Stimulated activated CD4-positive, alpha-beta T cell treated with anti-CD3 and anti-CD28 coated beads, Interleukin-1b, Interleukin-23, amount 100 ng/mL, for 48 hours (primary cell): ENCODE measurements at regions not wholly inside any gene's neighbourhood (a gene's known extent, or its start where the extent isn't known, plus 50 kb on each side); places are given as distances from the start of the nearest gene placed in this dataset.
"Not testable (repeated sequence)": the region's sequence is repeated elsewhere in the genome, so short reads cannot be mapped to it uniquely, and the experiment has no call there.

ENCODE experiments used
- DNase-seq: peaks from one replicate; pipeline ENCODE4 v3.0.0-alpha.2; 2020

DNA sequence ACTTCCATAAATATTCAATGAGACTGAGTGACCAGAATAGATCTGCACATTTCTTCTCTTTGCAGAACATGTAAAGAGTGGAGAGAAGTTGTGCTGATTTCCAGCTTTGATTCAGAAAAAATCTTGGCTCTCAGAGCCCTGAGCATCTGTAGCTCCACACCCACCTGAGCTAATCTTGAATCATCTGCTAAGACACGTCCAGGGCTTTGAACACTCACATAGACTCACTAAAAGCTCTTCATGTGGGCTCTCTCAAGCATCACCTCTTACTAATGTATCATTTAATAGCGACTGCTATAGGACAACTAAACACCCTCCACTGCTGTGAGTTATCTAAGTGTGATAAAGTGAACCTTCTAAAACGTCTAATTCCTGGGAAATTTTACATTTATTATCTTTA lies 147.7 kb upstream of the GRIA3 start:
- DNase-seq: no peak

DNA sequence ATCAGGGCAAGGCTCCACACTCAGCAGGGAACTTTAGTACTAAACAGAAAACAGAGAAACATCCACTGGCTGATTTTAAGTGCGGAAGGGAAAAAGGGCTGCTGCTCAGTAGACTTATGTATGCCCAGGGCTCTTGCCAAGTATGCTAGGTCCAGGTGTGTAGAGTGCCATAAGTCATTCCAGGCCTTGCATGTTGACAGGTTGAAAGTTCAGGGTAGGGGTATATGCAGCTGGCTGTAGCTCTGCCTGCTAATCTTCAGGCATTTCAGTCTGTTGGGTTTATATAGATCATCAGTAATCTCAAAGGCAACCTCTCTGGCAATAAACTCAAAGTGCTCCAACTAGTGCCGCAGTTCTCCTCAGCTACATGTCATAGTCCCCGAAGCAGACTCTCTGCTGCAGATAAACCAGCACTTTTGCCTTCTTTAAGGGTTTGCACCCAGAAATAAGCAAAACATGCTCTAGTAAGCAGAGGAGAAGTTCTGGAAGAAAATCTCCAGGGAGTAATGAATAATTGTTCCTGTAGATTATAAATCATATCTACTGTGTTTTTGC lies 134.9 kb upstream of the GRIA3 start:
- DNase-seq: no peak

DNA sequence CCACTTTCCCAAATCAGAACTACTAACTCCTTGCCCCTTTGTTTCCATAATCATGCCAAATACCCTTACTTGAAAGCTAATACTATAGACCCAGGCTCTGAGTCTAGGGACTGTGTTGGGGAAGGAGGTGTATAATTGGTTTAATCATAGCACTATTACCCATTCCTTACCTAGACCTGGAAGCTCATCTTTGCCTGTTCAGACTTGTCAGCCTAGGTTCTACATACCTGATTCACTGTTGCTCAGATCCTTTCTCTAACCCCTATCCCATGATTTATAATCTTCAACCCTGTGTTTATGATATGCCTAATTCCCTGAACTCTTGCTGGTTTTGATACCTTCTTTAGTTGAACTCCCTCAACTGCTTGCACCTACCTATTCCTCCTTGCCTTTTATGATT lies 123.1 kb upstream of the GRIA3 start:
- no peak for DNase-seq

DNA sequence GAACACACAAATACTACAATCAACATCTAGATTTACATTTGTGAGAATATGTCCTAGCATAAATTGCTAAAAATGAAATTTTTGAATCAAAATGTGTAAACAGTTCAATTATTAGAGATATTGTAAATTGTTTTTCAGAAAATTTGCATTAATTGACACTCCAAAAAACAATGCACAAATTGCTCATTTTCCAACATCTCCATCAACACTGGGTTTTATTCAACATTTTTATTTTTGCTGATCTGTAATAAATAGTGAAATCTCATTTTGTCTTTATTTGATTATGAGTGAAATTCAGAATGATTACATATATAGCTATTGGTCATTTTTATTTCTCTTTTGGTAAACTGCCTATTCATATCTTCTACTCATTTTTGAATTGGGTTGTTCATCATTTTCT lies 120.0 kb upstream of the GRIA3 start:
- DNase-seq: no peak

DNA sequence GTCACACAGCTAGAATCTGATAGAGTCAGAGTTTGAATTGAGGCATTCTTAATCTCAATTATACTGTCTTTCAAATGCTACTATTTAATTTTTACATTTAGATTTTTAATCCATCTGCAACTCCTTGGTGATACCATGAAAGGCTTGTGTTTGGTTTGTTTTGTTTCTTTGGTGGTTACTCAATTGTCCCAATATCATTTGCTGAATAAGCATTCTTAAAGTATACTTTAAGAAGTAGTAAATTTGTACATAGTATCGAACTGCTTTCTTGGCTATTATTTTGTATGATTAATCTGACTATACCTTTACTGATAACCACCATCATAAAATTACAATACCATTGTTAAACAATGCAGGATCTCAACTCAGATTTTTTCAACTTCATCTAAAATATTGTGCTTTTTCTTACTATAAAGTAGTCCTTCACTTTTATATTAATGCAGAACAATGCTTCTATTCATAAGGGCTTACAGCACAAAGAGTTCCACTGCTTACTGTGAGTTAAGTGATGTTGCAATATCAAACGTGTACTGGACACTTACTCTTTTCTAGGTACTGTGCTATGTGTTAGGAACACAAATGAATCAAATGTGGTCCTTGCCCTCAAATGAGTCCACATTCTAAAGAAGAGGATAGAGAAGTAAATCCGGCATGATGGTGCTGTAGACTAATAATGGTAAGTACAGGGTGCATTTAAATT lies 111.2 kb upstream of the GRIA3 start:
- DNase-seq: no peak

DNA sequence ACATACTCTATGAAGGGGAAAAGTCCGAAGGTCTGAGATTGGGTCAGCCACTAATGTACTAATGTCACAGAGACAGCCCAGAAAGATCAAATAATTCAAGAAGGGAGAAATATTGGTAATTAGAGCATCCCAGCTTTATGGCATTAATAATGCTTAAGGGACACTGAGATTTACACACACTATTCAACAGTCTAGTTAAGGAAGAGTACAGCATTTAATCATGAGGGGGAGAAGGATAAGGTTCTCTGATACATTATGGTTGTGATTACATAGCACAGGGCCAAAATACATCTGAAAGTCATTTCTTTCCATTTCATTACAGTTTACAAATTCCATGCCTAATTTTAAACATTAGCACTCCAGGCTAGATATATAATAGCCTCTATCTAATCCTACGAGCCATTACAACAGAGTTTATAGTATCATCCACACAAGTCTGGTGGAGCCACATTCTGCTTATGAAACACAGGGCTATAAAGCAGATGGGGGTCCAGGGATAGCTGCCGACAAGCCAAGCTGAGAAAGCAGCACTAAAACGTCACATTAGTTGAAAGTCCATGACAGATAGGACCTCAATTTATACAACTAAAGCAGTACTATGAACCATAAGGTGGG lies 108.0 kb upstream of the GRIA3 start:
- DNase-seq: no peak

DNA sequence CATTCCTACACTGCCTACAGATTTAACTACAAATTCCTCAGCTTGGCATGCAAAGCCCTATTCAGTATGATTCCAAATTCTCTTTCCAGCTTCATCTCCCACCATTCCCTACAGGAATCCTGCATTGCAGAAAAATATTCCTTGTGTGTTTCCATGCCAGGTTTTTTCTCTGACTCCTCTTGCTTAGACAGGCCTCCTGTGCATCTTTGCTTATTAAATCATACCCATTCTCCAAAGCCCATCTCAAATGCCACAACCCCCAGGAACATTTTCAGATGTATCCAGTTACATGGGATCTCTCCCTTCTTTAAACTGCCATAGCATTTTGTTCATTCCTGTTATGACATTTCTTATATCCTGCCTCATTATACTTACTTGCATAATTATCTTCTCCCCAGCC lies 106.4 kb upstream of the GRIA3 start:
- DNase-seq: no peak

DNA sequence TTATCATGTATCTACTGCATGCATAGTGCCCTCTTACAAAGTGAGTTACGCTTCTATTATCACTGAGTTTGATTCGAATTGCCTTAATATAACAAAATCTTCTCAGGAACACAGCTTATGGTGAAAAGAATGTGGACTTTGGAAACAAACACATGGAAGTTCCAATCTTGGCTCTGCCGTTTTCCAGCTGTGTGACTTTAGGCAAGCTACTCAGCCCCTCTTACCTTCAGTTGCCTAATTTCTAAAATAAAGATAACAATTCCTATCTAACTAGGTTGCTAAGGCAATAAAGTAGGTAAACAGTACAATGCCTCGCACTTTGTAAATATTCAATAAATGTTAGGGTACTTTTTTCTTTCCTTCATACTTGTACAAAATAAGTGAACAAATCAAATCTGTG lies 104.0 kb upstream of the GRIA3 start:
- DNase-seq: no peak

DNA sequence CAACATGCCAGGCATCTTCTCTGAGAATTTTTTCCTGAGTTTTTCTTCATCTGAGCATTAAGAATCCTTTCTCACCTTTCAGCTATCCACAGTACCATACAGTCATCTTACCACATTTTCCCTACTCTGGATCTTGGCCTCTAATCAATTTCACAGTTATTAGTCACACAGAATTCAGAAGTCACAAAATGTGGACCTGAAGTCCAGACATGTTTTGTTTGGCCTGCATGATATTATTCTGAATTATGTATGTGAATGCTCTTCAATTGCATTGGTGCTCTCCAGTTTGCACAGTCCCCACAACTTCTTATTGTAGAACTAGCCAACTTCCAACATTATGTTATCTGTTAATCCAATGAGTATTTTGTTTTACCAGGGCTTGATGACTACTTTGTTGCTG lies 102.3 kb upstream of the GRIA3 start:
- no peak for DNase-seq

DNA sequence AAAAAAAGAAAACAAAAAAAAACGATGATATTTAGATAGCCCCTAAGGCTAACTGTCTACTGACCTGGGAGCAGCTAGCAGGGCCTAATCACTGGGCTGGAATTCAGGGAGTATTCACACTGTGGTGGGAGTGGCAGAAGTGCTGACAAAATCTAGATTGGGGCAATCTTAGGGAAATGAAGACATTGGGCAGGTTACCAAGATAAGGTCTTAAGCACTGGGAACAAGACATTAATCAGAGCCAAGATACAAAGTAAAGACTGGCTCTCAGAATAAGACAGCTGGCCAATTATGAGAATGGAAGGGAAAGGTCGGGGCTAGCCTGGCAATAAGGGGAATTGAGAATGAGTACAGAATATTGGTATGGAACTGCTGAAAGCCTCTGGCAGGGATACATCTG lies 100.2 kb upstream of the GRIA3 start:
- DNase-seq: no peak

DNA sequence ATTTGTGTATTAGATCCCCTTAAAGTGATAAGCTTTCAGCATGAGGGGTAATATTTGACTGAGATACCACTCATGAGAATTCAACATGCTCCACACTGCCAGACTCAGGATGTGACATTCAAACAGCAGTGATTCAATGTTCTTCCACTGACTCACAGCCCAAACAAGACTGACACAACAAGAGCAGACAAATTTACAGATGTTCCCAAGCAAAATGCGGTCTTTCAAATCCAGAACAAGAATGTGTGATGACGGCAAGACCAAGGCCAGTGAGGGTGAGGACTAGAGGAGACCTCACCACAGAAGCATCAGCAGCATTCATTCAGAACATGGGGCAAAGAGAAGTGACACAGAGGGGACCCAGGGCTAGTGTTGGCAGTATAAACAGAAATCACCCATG lies 99.3 kb upstream of the GRIA3 start:
- no peak for DNase-seq

DNA sequence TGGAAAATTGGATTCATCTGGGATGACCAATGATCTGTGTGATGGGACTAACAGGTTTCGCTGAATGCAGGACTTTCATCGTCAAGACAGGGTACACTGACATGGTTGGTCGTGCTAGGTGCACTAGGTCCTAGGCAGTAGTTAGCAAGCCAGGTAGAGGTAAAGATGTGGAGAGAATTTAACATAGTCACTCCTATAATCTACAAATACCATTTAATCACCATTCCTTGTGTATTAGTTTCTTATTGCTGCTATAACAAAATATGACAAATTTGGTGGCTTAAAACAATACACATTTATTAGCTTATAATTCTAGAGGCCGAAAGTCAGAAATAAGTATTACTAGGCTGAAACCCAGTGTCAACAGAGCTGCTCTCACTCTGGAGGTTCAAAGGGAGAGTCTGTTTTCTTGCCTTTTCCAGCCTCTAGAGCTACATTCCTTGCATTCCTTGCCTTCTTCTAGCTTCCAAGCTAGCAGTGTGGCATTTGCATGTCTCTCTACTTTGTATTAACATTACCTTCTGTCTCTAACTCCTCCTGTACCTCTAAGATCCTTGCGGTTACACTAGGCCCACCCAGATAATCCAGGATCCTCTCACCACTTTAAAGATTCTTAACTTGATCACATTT lies 98.7 kb upstream of the GRIA3 start:
- DNase-seq: no peak

DNA sequence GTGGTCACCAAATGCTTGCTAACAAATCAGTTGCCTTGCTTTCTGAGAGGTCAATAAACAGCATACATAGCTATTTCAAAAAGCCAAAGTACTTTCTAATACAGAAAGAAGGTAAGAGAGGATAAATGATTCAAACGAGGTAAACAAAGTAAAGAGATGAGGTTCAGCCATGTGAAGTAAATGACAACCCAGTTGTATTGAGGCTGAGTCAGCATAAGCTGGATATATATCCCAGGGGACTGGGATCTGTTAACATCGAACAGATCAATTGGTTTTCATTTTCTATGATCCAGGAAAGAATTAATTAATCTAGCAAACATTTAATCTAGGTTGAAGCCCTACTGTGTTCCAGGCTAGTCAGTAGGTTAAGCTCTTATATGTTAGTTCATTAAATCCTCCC lies 97.3 kb upstream of the GRIA3 start:
- DNase-seq: no peak

DNA sequence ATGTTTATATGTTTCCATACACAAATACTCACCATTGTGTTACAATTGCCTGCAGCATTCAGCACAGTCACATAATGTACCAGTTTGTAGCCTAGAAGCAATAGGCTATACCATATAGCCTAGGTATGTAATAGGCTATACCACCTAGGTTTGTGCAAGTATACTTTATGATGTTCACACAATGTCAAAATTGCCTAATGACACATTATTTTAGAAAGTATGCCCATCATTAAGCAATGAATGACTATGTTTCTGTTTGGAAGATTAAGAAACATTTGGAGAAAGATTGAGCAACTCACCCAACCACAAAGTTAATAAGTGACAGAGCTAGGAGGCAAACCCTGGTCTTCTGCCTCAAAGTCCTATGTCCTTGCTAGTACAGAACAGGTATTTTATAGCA lies 96.8 kb upstream of the GRIA3 start:
- no peak for DNase-seq

DNA sequence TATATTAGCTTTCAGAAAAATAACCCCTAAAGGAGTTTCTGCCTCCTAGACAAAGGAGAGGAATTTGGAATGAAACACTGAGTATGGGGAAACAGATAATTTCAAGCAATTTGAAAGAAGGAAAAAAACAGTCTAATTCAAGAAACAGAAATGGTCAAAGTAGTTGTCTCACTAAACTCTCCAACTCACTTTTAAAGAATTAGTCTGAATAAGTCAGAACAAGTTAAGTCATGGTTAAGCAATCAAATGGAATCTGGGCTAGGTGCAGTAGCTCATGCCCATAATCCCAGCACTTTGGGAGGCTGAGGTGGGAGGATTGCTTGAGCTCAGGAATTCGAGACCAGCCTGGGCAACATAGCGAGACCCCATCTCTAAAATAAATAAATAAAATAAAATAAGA lies 95.7 kb upstream of the GRIA3 start:
- DNase-seq: no peak

DNA sequence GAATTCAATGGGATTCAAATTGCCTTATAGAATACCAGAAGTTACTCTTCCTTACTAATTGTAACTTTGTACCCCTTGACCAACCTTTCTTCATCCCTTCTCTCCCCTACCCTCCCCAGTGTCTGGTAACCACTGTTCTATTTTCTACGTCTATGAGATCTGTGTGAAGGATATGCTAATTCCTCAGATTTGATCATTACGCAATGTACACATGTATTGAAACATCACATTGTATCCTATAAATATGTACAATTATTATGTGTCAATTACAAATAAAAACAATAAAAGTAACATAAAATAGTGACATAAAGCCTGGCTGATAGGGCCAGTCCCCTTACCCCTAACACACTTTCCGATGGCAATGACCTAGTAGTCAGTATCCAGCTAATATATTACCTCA lies 95.1 kb upstream of the GRIA3 start:
- no peak for DNase-seq

DNA sequence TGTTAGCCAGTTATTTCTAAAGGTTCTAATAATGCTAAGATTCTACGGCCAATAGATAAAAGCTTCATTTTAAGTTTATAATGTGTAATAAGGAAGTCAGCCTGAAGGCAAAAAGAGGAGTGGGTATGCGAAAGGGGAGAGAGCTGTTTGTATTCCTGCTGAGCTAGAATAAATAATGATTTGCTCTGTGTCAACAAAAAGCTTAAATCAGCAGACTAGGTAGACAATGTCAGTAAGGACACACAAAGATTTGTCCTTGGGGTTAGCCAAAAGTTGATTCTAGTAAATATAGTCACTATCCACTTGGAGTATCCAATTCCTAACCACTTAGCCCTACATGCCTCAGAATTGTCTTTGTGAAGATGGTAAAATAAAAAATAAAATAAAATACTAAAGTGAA lies 90.3 kb upstream of the GRIA3 start:
- no peak for DNase-seq

DNA sequence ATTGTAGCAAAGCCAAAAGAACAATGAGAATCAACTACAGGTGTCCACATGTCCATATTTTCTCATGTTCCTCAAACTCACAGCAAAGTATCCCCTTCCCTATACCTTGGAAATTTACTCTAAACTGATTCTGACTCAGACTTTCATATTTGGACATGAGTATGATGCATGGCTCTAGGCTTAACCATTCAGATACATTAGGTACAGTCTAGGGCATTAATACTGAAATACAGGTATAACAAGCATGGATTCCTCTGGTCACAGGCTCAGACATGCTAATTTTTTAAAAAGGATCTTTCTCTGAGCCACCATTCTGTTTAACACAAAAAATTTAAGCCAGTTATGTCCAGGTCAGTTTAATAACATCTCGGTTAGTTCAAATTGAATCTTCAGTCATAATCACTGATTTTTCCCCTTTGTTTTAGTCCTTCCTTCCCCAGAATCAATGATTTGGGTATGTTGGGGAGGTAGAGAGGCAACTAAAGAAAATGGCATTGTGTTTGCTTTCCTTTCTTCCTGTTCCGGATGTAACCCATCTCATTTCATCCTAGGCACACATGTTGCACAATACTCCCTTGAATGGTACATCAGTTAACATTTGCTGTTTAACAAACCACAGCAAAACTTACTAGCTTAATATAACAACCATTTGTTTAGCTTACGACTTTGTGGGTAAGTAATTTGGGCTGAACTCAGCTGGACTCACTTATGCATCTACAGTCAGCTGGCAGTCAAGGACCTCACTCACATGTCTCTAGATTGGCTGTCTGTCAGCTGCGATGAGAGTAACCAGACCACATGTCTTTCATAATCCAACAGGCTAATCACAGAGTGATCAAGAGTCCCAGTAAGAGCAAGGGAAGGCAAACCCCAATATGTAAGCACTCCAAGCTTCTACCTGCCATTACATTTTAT lies 75.3 kb upstream of the GRIA3 start:
- no peak for DNase-seq

DNA sequence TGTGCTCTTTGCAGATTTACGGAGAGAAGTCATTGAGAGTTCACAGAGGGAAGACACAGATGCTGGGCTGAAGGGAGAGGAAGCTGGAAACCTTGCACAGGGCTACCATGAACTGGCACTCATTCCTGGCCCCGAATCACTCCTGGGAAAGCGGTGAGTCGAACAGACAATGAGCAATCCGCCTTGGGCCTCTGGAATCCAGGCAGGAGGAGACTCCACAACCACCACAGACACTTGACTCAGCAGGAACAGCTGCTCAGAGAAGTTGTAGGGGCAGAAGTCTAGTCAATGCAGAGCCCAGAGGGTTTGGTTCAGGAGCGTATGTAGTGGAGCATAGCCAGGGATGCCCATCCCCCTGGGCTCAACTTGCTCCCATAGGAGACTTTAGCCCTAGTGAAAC lies 62.8 kb upstream of the GRIA3 start:
- DNase-seq: no peak

DNA sequence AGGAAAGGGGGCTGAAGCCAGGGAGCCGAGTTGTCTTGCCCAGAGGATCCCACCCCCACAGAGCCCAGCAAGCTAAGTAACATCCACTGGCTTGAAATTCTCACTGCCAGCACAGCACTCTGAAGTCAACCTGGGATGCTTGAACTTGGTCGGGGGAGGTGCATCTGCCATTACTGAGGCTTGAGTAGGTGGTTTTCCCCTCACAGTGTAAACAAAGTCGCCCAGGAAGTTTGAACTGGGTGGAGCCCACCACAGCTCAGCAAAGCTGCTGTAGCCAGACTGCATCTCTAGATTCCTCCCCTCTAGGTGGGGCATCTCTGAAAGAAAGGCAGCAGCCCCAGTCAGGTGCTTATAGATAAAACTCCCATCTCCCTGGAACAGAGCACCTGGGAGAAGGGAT lies 54.3 kb upstream of the GRIA3 start:
- DNase-seq: not testable (repeated sequence)
